GM19468 (cell line): ENCODE measurements at regions not wholly inside any gene's neighbourhood (a gene's known extent, or its start where the extent isn't known, plus 50 kb on each side); places are given as distances from the start of the nearest gene placed in this dataset.

Experiments
- ATAC-seq: cut with Tn5 transposase; IDR thresholded peaks from one replicate; pipeline ENCODE4 v1.9.1; 2021; ENCODE audit warnings: mild to moderate bottlenecking, moderate library complexity, moderate number of reproducible peaks; ENCODE audit not compliant: unreplicated experiment; ENCODE audit errors: extremely low read depth

DNA sequence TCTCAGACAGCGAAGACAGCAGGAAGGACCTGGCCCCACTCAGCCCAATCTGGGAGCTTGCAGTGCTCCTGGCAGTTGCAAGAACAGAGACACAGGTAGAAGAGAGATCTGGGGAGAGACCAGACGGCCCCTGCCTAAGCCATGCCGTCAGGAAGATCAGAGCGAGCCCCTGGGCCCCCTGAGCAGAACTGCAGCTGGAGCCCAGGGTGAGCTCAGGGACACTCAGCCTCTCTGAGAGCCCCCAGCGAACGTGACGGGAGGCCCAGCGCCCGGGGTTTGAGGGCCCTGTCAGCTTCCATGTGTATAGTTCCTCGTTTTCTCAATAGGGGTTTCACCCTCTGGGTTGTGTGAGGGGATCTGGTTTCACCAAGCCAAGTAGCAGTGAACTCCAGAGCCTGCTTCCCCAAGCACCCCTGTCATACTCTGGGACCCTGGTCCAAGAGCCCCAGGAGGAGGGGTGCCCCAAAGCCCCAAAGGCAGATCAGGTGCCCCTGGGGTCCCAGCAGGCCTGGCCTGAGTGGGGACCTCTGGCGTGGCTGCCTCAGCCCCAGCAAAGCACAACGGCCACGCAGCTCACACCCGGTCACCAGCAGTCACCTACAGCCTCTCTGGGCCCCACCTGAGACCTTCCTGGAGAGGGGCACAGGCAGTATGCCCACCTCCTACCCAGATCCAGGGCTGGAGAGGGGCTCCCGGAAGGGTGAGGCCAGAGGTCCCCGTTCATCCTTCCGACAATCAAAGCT lies 431.3 kb upstream of the MYT1L start:
- ATAC-seq = no peak

DNA sequence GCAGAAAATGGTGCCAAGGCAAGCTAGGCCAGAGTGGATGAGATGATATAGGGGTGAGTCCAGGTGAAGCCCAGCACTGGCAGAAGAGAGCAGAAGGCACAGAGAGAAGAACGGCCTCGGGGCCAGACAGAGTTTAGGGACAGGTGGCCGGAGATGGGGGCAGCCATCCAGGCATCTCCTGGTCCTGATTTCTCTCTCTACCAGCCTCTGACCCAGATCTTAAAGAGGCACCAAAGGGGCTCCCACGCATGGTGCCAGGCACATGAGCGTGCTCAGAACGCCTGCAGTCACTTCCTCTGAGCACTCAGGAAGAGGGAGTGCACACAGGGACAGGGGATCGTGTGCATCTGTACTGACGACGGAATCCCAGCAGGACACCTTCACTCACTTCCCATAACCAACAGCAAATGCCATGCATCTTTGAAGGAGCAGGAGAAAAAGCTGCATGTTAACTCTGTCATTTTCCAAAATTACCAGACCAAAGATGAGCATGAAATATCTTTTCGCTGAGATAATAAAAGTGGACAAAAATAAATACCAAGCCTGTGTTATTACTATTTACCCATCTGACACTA lies 427.8 kb upstream of the MYT1L start:
- ATAC-seq = no peak

DNA sequence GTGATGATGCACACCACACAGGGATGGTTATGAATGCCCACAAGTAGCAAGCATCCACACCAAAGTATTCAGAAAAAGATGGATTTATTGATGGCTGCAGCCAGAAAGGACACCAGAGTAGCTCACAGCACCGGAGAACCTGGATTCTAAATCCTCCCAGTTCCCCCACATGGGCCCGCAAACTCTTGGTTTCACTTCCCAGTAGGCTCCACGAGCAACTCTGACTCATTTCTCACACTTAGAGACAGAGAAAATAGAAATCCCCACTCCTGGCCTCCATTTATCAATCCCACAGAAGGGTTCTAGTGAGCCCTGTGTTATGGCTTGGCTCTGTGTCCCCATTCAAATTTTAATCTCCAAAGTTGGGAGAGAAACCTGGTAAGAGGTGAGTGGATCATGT lies 426.7 kb upstream of the MYT1L start:
- peak; percentile 39 for ATAC-seq

DNA sequence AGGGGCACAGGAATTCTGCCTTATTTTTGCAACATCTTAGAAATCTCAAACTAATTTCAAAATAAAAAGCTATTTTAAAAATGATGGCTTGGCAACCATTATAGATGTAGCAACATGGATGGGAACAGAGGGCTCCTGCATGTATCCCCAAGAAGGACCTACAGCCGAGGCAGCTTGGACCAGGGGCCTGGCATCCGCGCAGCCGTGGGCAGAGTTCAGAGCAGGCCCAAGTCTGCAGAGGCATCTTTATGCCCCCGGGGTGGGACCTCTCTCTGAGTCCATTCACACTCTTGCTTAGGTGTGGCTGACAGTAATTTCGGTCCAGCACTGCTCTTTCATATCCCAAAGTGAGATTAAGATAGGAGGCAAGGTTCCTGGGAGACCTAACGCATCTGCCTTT lies 425.8 kb upstream of the MYT1L start:
- ATAC-seq = no peak

DNA sequence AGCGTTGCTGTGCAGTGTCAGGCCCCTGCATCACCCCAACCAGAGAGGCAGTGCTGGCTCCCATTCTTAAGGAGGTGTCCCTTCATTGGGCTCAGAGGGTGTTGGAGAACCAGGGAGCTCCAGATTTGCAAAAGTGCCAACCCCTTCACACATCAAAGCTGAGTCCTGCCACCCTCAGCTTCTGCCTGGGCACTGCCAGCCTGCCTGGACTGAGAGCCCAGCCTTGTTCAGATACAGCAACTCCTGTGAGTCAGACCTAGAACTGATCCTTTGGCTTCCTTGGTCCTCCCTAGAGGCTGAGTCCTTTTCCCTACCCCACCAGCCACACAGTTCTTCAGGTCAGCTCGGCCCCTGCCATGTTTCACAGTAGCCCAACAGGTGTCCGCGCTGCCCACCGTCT lies 424.9 kb upstream of the MYT1L start:
- no peak for ATAC-seq

DNA sequence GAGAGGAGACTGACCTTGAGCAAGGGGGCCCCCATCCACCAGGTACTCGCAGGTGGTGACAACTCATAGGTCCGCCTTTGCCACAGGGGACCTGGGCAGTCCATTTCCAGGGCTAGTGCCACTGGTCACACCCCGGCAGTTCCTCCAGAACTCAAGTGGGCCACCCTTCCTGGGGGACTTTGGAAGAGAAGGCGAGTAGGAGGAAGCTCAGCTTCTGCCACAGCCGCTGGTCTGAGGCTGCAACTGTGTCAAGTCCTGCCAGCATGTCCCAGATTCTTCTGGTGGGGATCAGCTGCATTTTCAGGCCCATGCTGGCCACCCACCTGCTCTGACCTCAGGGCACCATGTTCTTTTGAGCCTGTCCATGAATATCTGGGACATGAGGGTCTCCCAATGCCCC lies 423.9 kb upstream of the MYT1L start:
- no peak for ATAC-seq

DNA sequence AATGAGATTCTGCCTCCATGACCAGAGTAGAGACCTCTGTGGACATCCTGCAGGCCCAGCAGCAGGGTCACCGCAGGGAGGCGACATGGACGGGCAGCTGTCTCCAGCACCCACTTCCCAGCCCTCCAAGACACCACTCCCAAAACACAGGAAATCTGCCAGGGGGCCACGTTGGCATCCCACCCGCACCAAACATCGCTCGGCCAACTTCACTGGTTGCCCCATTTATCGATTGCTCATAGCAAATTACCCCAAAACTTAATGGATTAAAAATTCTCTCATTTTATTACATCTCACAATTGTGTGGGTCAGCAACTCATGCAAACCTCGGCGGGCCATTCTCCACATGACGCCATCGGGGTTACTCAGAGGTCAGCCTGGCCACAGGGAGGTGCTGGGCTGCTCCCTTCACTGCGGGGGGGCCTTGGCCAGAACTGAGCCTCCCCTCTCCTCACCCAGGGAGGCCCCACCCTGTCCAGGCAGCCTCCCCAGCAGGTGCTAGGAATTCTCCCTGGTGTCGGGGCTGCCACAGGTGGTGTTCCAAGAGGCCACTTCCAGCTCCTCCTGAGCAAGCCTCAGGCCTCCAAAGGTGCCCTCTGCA lies 420.7 kb upstream of the MYT1L start:
- ATAC-seq = no peak

DNA sequence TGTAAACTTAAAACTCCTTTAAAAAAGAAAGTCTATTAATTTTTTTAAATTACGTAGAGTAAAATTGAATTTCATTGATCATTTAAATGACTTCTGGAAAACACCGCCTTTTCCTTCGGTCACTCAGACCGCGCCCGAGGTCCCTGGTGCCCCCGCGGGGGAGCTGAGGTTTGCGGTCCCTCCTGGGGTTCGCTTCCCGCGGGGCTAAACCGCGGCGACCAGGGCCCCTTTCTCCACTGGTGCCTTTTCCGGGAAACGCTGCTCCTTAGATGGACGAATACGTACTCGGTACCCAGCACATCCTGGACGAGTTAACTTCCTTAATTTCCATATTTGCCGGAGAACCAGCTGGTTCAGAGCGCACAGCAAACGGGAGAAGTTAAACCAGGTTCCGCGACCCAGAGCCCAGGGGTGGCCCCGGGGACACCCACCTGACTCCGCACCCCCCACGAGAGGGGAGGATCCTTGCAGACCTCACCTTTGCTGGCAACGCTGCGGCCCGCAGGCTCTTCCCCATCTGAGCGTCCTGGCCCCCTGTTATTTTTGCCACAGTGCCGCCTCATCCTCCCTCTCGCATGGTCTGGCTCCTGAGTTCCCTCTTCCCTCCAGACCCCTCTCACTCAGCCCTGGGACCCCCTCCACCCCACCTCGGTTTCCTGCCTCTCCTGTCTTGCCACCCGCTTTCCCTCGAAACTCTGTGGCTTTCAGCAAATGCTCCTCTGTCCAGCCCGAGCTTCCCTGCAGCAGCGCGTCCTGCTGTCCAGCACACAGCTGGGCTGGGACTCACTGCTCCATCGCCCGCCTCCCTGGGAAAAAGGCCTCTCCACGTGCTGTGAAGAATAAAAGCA lies 420.0 kb upstream of the MYT1L start:
- no peak for ATAC-seq

DNA sequence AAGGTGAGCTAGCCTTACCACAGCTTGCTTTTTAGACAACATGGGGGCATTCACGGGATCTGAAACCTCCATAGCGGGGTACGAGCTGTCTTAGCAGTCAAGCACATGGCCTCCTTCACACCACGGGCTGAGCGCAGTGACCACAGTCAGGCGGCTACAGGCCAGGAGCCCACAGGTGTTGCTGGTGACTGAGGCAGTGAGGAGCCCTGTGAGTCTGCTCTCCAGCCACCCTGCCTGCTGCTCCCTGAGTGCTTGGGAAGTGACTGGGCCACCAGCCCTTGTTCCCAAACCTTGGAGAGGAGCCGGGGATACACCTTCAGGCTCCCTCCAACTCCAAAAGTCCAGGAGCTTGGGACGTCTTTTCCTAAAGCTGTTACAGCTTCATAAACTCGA lies 418.1 kb upstream of the MYT1L start:
- ATAC-seq = no peak

DNA sequence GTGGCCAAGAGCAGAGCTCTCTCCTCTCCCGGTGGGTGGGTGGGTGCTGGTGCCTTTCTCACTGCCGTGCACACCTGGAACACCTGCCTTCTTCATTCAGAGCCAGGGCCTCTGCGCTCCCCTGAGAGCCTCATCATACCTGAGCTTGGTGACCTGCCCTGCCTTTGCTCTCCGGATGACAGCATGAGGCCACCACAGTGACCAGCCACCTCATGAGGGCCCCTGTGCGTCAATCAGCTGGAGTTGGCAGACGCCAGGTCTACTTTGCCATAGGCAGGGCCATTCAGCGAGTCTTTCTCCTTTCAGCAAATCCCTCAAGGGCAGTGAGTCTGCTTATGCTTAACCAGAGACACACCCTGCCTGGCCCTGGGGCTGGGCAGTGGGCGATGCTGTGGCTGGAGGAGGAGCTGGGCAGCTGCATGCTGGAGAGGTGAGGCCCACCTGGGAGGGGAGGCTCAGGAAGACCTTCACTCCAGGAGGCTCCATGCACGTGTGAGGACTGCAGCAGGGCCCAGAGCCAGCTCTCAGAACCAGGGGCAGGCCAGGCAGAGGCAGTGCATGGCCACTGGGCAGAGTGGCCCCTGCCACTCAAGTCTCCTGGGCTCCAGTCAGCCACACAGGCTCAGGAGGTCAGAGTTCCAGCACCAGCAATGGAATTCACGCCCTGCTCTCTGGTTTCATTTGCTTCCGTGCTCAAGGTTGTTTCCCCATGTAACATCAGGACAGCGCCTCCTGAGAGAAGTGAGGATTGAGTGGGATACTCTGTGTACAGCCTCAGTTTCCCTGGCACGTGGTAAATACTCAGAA lies 417.5 kb upstream of the MYT1L start:
- ATAC-seq = no peak

DNA sequence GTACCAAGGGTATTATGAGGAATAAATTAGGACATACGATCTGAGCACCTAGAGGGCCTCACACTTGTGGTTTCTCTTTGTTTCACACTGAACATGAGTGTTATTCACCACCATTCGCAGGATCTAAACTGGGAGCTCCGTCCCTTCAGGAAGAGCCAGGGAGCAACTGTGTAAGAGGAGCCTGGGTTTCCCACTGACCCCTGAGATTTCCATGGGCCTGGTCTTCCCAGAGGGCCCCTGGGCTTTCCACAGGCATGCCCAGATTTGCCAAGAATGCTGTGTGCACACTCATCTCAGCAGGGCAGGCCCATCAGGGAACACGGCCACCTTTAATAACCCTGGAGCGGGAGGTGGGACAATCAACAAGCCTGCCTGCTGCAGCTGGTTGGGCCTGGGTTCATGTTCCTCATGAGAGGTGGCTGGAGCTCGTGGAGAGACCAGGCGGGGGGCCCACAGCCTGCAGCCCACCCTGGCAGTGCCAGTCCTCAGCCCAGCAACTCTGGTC lies 416.8 kb upstream of the MYT1L start:
- no peak for ATAC-seq

DNA sequence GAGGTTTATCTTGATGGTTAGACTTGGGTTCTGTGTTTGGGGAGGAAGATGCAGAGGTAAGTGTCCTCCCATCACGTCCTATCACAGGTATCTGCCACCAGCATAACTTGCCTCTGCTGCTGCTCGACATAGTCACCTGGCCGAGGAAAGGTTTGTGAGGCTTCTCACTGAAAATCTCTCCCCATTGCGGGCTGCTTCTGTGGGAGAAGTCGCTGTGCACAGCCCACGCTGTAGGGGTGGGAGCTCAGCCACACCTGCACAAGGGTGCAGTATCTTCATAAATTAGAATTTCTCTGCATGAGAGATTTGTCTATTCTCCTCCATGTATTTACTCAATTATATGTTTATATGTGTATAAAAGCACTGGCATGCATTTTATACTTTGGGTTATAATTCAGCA lies 415.7 kb upstream of the MYT1L start:
- ATAC-seq = no peak

DNA sequence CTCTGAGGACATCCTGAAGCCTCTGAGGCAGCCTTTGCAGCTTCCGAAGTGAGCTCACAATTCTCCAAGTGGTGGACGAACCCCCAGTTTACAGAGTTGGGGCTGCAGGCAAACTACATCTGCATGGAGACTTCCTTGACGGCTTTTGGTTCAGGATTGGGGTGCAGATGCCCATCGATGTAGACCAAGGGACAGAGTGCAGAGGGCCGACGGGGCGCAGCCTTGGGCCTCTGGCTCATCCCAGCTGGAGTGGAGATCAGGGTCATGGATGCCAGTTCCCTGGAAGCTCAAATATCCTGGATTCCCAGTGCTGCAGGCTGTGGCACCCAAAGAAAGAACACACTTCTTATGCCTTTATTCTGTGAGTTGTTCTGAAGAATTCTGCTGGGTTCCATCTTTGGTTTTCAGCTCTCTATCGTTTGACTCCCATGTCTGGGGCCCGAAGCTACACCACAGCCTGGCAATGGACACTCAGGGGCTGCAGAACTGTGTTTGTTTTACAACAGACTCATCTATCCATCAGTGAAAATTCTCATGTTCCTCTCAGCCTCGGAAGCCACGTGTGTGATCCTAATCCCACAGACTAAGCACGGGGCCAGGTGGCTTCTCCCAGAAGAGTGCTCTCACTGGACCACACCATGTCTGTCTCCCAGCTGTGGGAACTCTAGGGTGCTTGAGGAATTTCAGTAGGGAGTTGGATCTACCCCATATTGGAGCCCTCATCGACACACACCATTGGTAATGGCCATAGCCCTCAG lies 414.1 kb upstream of the MYT1L start:
- ATAC-seq = no peak

DNA sequence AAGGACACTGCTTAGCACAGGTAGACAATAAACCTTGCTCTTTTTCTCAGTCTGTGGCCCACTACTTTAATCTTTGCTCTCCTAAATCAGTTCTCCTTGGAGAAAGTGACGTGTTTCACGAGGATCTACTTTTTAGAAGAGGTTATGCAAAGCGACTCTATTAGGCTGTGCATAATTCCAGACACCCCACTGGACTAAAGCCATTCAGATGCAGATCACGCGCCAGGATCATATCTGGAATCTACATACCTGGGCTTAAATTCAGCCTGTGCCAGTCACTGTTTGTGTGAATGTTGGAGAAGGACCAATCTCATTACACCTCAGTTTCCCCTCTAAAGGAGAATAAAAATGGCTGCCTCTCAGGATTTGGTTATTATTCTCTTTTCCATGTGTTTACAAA lies 413.0 kb upstream of the MYT1L start:
- ATAC-seq = no peak

DNA sequence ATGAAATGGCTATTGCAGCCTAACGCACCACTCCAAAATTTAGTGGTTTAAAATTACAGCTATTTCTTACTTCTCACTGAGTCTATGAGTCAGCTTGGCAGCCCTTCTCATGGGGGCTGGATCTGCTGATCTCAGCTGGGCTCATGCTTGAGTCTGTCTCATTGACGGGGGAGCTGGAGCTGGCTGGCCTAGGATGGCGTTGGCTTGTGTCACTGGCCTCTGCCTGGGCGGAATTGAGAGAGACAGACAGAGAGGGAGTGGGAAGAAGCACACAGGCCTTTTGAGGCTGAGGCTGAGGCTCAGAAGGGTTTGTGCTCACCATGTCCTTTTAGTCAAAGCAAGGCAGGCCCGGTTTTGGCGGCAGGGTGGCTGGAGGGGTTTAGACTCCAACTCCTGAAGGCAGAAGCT lies 412.1 kb upstream of the MYT1L start:
- ATAC-seq = no peak

DNA sequence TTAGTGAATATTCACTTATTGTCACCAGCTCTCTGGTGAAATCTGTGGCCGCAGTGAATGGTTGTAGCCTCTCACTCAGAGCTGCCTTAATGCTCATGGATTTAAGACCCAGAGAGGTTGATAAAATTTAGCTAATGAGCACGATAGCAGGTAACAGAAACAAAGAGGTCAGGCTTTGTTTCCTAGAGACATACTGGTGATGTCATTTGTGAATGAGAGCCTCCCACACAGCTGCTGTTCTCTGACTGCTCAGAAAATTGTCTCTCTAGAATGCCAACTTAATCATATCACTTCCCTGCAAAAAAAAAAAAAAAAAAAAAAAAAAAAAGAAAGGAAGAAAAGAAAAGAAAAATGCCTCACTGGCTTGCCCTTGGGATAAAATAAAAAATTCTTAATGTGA lies 411.7 kb upstream of the MYT1L start:
- no peak for ATAC-seq

DNA sequence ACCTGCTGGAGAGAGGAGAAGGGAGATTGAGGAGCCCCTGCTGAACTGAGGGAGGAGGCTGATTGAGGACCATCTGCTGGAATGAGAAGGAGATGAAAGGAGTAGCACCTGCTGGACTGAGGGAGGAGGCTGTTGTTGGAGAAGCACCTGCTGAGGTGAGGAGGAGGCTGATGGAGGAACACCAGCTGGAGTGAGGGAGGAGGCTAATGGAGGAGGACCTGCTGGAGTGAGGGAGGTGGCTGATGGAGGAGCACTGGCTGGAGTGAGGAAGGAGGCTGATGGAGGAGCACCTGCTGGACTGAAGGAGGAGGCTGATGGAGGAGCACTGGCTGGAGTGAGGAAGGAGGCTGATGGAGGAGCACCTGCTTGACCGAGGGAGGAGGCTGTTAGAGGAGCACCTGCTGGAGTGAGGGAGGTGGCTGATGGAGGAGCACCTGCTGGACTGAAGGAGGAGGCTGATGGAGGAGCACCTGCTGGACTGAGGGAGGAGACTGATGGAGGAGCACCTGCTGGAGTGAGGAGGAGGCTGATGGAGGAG lies 409.2 kb upstream of the MYT1L start:
- ATAC-seq = no peak

DNA sequence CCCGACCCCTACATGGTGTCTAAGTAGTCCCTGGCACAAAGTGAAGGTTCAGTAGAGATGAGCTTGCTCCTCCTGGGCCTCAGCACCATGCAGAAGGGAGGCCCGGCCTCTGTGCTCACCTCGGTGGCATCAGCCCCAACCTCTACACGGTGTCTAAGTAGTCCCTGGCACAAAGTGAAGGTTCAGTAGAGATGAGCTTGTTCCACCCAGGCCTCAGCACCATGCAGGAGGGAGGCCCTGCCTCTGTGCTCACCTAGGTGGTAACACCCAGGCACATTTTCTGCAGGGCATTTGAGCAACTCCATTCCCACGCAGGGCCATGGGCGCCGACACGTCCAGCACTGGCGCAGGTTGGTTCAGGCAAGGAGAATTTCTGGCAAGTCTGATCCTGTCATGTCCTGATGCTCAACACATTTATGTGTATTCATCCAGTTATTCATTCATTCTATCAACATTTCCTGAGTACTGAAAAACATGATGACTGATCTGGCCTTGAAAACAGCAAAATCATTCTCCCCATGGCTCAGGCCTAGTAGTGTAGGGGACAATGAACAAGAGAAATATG lies 408.2 kb upstream of the MYT1L start:
- no peak for ATAC-seq

DNA sequence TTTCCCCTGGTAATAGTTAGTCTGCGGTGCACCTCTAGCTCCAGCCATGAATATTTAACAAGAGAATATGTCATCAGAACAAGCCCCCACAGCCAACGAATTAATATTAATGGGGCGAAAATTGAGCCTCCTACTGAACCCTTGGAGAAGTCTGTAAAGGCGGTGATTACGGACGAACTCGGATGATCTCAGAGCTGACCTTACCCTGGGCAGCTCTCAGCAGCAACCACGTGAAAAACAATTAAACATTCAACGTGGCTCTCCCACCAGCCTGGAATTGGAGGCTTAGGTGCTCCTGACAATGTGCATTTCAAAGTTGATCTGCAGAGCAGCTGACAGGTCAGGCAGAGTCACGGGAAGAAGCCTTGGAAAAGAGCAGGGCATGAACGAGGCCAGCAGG lies 407.6 kb upstream of the MYT1L start:
- ATAC-seq = no peak
